SIG-M5 (cell line): ENCODE measurements at regions not wholly inside any gene's neighbourhood (a gene's known extent, or its start where the extent isn't known, plus 50 kb on each side); places are given as distances from the start of the nearest gene placed in this dataset.

Experiments used
- DNase-seq: peaks from one replicate; lab custom pipeline; 2025; lab: John Stamatoyannopoulos, UW

- DNase-seq, result no peak
These were observed 492.1 kb upstream of the PPP2R3A start for GRCh38 chr3:135473449-135473848.

- DNase-seq, result no peak
These were observed 478.3 kb upstream of the PPP2R3A start for GRCh38 chr3:135487261-135487660.

- no peak for DNase-seq
These were observed 475.2 kb upstream of the PPP2R3A start for GRCh38 chr3:135490219-135490915.

- DNase-seq, result no peak
These were observed 473.9 kb upstream of the PPP2R3A start for GRCh38 chr3:135491491-135492205.

GRCh38 chr3:135495891-135496290, 469.6 kb upstream of the PPP2R3A start:
- no peak for DNase-seq

- no peak for DNase-seq
These were observed 467.5 kb upstream of the PPP2R3A start for GRCh38 chr3:135497979-135498378.

- DNase-seq, result no peak
These were observed 466.1 kb upstream of the PPP2R3A start for GRCh38 chr3:135499426-135499825.

- DNase-seq, result no peak
These were observed 465.5 kb upstream of the PPP2R3A start for GRCh38 chr3:135500034-135500433.

GRCh38 chr3:135503065-135503759, 462.3 kb upstream of the PPP2R3A start:
- no peak for DNase-seq

- no peak for DNase-seq
These were observed 461.5 kb upstream of the PPP2R3A start for GRCh38 chr3:135503760-135504686.

- DNase-seq, result no peak
These were observed 452.1 kb upstream of the PPP2R3A start for GRCh38 chr3:135513106-135514059.

- DNase-seq, result no peak
These were observed 451.5 kb upstream of the PPP2R3A start for GRCh38 chr3:135514060-135514448.

GRCh38 chr3:135516143-135516542, 449.4 kb upstream of the PPP2R3A start:
- no peak for DNase-seq

GRCh38 chr3:135528413-135529015, 437.0 kb upstream of the PPP2R3A start:
- no peak for DNase-seq

GRCh38 chr3:135532021-135532420, 433.5 kb upstream of the PPP2R3A start:
- DNase-seq, result no peak

- DNase-seq, result no peak
These were observed 427.4 kb upstream of the PPP2R3A start for GRCh38 chr3:135538123-135538522.

- DNase-seq, result no peak
These were observed 426.2 kb upstream of the PPP2R3A start for GRCh38 chr3:135539351-135539750.

GRCh38 chr3:135539854-135540253, 425.7 kb upstream of the PPP2R3A start:
- no peak for DNase-seq

GRCh38 chr3:135549928-135550494, 415.5 kb upstream of the PPP2R3A start:
- DNase-seq, result no peak

- no peak for DNase-seq
These were observed 409.4 kb upstream of the PPP2R3A start for GRCh38 chr3:135556174-135556573.
